ENCODE measurements at regions not wholly inside any gene's neighbourhood (a gene's known extent, or its start where the extent isn't known, plus 50 kb on each side); places are given as distances from the start of the nearest gene placed in this dataset.

DNA sequence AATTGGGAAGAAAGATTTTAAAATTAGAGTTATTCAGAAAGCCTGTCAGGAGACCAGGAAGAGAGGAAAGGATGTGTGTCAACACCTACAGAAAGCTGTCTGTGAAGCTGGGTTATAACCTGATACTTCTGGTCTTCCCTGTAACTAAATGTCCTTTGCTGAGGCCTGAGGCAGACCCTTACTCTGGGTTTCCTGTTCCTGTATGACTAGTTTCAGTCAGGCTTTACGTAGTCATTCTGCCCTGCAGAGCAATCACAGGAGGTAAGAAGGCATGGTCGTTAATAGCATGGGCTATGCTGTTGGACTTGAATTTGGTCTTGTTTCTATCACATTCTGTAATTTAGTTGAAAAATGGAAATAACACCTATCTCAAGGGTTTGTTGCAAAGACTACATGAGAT is 110.5 kb upstream of the IGFBP7 start:
- TF ChIP-seq ZNF701 (tag by site-specific recombination; IDR thresholded peaks at IDR 0.05) (no peak), YY1 (tag by site-specific recombination; IDR thresholded peaks at IDR 0.05) (no peak), ZNF302 (tag by site-specific recombination; IDR thresholded peaks at IDR 0.05; ENCODE audit: low read depth) (no peak), ZNF426 (tag by site-specific recombination; IDR thresholded peaks at IDR 0.05) (no peak), ZBTB17 (tag by site-specific recombination; IDR thresholded peaks at IDR 0.05) (no peak), ZNF155 (tag by site-specific recombination; IDR thresholded peaks at IDR 0.05) (no peak), ZBTB20 (tag by site-specific recombination; IDR thresholded peaks at IDR 0.05) (no peak), BCL11A (tag by site-specific recombination; IDR thresholded peaks at IDR 0.05; ENCODE audit: low read depth) (no peak)
- TF ChIP-seq, protein P1, sequence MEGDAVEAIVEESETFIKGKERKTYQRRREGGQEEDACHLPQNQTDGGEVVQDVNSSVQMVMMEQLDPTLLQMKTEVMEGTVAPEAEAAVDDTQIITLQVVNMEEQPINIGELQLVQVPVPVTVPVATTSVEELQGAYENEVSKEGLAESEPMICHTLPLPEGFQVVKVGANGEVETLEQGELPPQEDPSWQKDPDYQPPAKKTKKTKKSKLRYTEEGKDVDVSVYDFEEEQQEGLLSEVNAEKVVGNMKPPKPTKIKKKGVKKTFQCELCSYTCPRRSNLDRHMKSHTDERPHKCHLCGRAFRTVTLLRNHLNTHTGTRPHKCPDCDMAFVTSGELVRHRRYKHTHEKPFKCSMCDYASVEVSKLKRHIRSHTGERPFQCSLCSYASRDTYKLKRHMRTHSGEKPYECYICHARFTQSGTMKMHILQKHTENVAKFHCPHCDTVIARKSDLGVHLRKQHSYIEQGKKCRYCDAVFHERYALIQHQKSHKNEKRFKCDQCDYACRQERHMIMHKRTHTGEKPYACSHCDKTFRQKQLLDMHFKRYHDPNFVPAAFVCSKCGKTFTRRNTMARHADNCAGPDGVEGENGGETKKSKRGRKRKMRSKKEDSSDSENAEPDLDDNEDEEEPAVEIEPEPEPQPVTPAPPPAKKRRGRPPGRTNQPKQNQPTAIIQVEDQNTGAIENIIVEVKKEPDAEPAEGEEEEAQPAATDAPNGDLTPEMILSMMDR (tag by site-specific recombination; IDR thresholded peaks at IDR 0.05): no peak
- TF ChIP-seq, protein P2, sequence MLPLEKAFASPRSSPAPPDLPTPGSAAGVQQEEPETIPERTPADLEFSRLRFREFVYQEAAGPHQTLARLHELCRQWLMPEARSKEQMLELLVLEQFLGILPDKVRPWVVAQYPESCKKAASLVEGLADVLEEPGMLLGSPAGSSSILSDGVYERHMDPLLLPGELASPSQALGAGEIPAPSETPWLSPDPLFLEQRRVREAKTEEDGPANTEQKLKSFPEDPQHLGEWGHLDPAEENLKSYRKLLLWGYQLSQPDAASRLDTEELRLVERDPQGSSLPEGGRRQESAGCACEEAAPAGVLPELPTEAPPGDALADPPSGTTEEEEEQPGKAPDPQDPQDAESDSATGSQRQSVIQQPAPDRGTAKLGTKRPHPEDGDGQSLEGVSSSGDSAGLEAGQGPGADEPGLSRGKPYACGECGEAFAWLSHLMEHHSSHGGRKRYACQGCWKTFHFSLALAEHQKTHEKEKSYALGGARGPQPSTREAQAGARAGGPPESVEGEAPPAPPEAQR (tag by site-specific recombination; IDR thresholded peaks at IDR 0.05): no peak
- TF ChIP-seq, protein P3, sequence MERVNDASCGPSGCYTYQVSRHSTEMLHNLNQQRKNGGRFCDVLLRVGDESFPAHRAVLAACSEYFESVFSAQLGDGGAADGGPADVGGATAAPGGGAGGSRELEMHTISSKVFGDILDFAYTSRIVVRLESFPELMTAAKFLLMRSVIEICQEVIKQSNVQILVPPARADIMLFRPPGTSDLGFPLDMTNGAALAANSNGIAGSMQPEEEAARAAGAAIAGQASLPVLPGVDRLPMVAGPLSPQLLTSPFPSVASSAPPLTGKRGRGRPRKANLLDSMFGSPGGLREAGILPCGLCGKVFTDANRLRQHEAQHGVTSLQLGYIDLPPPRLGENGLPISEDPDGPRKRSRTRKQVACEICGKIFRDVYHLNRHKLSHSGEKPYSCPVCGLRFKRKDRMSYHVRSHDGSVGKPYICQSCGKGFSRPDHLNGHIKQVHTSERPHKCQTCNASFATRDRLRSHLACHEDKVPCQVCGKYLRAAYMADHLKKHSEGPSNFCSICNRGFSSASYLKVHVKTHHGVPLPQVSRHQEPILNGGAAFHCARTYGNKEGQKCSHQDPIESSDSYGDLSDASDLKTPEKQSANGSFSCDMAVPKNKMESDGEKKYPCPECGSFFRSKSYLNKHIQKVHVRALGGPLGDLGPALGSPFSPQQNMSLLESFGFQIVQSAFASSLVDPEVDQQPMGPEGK (tag by site-specific recombination; IDR thresholded peaks at IDR 0.05): no peak
